IPS-20b (cell line): ENCODE measurements at regions not wholly inside any gene's neighbourhood (a gene's known extent, or its start where the extent isn't known, plus 50 kb on each side); places are given as distances from the start of the nearest gene placed in this dataset.

Experiments
- H3K27ac ChIP-seq: one replicate; pipeline ENCODE4 v1.5.1; 2013; ENCODE audit warnings: low read length
- H3K27me3 ChIP-seq: 2 replicates; pipeline ENCODE4 v1.6.1; 2013; ENCODE audit warnings: mild to moderate bottlenecking, low read length, inconsistent platforms; ENCODE audit not compliant: insufficient read depth
- H3K36me3 ChIP-seq: 2 replicates; pipeline ENCODE4 v1.6.1; 2013; ENCODE audit warnings: low read depth, mild to moderate bottlenecking, inconsistent platforms, low read length, moderate library complexity; ENCODE audit not compliant: insufficient read depth
- H3K4me1 ChIP-seq: 2 replicates; pipeline ENCODE4 v1.6.1; 2013; ENCODE audit warnings: mild to moderate bottlenecking, control low read depth, inconsistent platforms, low read length, moderate library complexity; ENCODE audit not compliant: insufficient read depth
- H3K4me3 ChIP-seq: 2 replicates; pipeline ENCODE4 v1.5.1; 2013; ENCODE audit warnings: mild to moderate bottlenecking, low read length, inconsistent platforms
- H3K9ac ChIP-seq: 2 replicates; pipeline ENCODE4 v1.6.1; 2013; ENCODE audit warnings: low read depth, mild to moderate bottlenecking, inconsistent platforms, low read length, moderate library complexity
- H3K9me3 ChIP-seq: 2 replicates; pipeline ENCODE4 v1.6.1; 2013; ENCODE audit warnings: mild to moderate bottlenecking, low read depth, low read length, inconsistent platforms; ENCODE audit not compliant: insufficient read depth

- Histone ChIP-seq H3K27ac (no peak overlapping the region), H3K4me1 (no peaks in the 10 kb centered on the region), H3K36me3 (no peaks in the 10 kb centered on the region), H3K9me3 (no peaks in the 10 kb centered on the region), H3K27me3 (no peaks in the 10 kb centered on the region), H3K9ac (no peak overlapping the region), H3K4me3 (no peak overlapping the region)
These were observed 119.1 kb upstream of the PRDX4 start for GRCh38 chrX:23548164-23548563.

- peaks cover 3% of the 10 kb centered on the region; the same call in 1 of the 2 replicates for H3K9me3 ChIP-seq
- no peaks in the 10 kb centered on the region for H3K36me3 ChIP-seq
- H3K27me3 ChIP-seq: no peaks in the 10 kb centered on the region
- H3K27ac ChIP-seq: no peak overlapping the region
- no peak overlapping the region for H3K9ac ChIP-seq
- H3K4me1 ChIP-seq: no peaks in the 10 kb centered on the region
- no peak overlapping the region for H3K4me3 ChIP-seq
These were observed 115.0 kb upstream of the PRDX4 start for GRCh38 chrX:23552303-23552702.

- no peak overlapping the region for H3K4me3 ChIP-seq
- peaks cover 7% of the 10 kb centered on the region; the same call in 1 of the 2 replicates for H3K9me3 ChIP-seq
- no peak overlapping the region for H3K9ac ChIP-seq
- H3K4me1 ChIP-seq: no peaks in the 10 kb centered on the region
- H3K36me3 ChIP-seq: no peaks in the 10 kb centered on the region
- H3K27me3 ChIP-seq: no peaks in the 10 kb centered on the region
- H3K27ac ChIP-seq: no peak overlapping the region
These were observed 113.0 kb upstream of the PRDX4 start for GRCh38 chrX:23554304-23554703.

GRCh38 chrX:23557070-23557469 lies 110.2 kb upstream of the PRDX4 start:
- no peaks in the 10 kb centered on the region for H3K4me1 ChIP-seq
- no peak overlapping the region for H3K4me3 ChIP-seq
- H3K9ac ChIP-seq: no peak overlapping the region
- no peak overlapping the region for H3K27ac ChIP-seq
- H3K27me3 ChIP-seq: no peaks in the 10 kb centered on the region
- no peaks in the 10 kb centered on the region for H3K36me3 ChIP-seq
- H3K9me3 ChIP-seq: peaks cover 7% of the 10 kb centered on the region; the same call in 1 of the 2 replicates

GRCh38 chrX:23559975-23560374 lies 107.3 kb upstream of the PRDX4 start:
- Histone ChIP-seq H3K27me3 (no peaks in the 10 kb centered on the region), H3K4me1 (no peaks in the 10 kb centered on the region), H3K27ac (no peak overlapping the region), H3K9me3 (peaks cover 7% of the 10 kb centered on the region; the same call in 1 of the 2 replicates), H3K4me3 (no peak overlapping the region), H3K36me3 (no peaks in the 10 kb centered on the region), H3K9ac (no peak overlapping the region)

- H3K27me3 ChIP-seq: no peaks in the 10 kb centered on the region
These were observed 96.5 kb upstream of the PRDX4 start for GRCh38 chrX:23570674-23571343.

GRCh38 chrX:23575281-23575680 lies 92.0 kb upstream of the PRDX4 start:
- H3K27ac ChIP-seq: no peak overlapping the region
- H3K36me3 ChIP-seq: no peaks in the 10 kb centered on the region
- no peaks in the 10 kb centered on the region for H3K4me1 ChIP-seq
- H3K27me3 ChIP-seq: no peaks in the 10 kb centered on the region
- no peak overlapping the region for H3K4me3 ChIP-seq
- no peaks in the 10 kb centered on the region for H3K9me3 ChIP-seq
- no peak overlapping the region for H3K9ac ChIP-seq

More at GRCh38 chrX:23570674-23571343, 96.5 kb upstream of the PRDX4 start:
- H3K36me3 ChIP-seq: no peaks in the 10 kb centered on the region
- H3K4me1 ChIP-seq: no peaks in the 10 kb centered on the region
- no peak overlapping the region for H3K27ac ChIP-seq
- H3K9me3 ChIP-seq: peaks cover 10% of the 10 kb centered on the region
- no peak overlapping the region for H3K4me3 ChIP-seq
- no peak overlapping the region for H3K9ac ChIP-seq

- Histone ChIP-seq H3K9me3 (no peaks in the 10 kb centered on the region), H3K9ac (no peak overlapping the region), H3K4me3 (no peak overlapping the region), H3K27me3 (no peaks in the 10 kb centered on the region), H3K4me1 (no peaks in the 10 kb centered on the region), H3K36me3 (no peaks in the 10 kb centered on the region), H3K27ac (no peak overlapping the region)
These were observed 89.2 kb upstream of the PRDX4 start for GRCh38 chrX:23578079-23578478.

GRCh38 chrX:23589496-23589895 lies 77.8 kb upstream of the PRDX4 start:
- Histone ChIP-seq H3K9ac (no peak overlapping the region), H3K4me1 (no peaks in the 10 kb centered on the region), H3K36me3 (no peaks in the 10 kb centered on the region), H3K27me3 (no peaks in the 10 kb centered on the region), H3K9me3 (no peaks in the 10 kb centered on the region), H3K27ac (no peak overlapping the region), H3K4me3 (no peak overlapping the region)

GRCh38 chrX:23592741-23593140 lies 74.6 kb upstream of the PRDX4 start:
- Histone ChIP-seq H3K4me1 (no peaks in the 10 kb centered on the region), H3K9me3 (no peaks in the 10 kb centered on the region), H3K27ac (no peak overlapping the region), H3K27me3 (no peaks in the 10 kb centered on the region), H3K36me3 (no peaks in the 10 kb centered on the region), H3K4me3 (no peak overlapping the region), H3K9ac (no peak overlapping the region)

GRCh38 chrX:23598575-23598974 lies 68.7 kb upstream of the PRDX4 start:
- H3K27me3 ChIP-seq: no peaks in the 10 kb centered on the region
- no peaks in the 10 kb centered on the region for H3K9me3 ChIP-seq
- no peak overlapping the region for H3K27ac ChIP-seq
- no peak overlapping the region for H3K9ac ChIP-seq
- no peaks in the 10 kb centered on the region for H3K4me1 ChIP-seq
- no peak overlapping the region for H3K4me3 ChIP-seq
- no peaks in the 10 kb centered on the region for H3K36me3 ChIP-seq

- Histone ChIP-seq H3K9ac (no peak overlapping the region), H3K4me1 (no peaks in the 10 kb centered on the region), H3K9me3 (no peaks in the 10 kb centered on the region), H3K27ac (no peak overlapping the region), H3K36me3 (no peaks in the 10 kb centered on the region), H3K4me3 (no peak overlapping the region), H3K27me3 (no peaks in the 10 kb centered on the region)
These were observed 63.8 kb upstream of the PRDX4 start for GRCh38 chrX:23603501-23603900.
